ENCODE measurements at regions not wholly inside any gene's neighbourhood (a gene's known extent, or its start where the extent isn't known, plus 50 kb on each side); places are given as distances from the start of the nearest gene placed in this dataset.

- CTCF ChIA-PET = no interaction called here
These were observed 250.6 kb upstream of the RAG2 start for GRCh38 chr11:36848660-36849059.

GRCh38 chr11:36840378-36840777 is 242.3 kb upstream of the RAG2 start:
- no peak for DNase-seq (ENCODE audit: extremely low spot score)
- TF ChIP-seq PKNOX1 (IDR thresholded peaks at IDR 0.05) (no peak), FOXA1 (IDR thresholded peaks at IDR 0.05) (no peak), L3MBTL2 (conservative IDR thresholded peaks at IDR 0.05) (no peak), BHLHE40 (IDR thresholded peaks at IDR 0.05; ENCODE audit: borderline replicate concordance) (no peak), TARDBP (IDR thresholded peaks at IDR 0.05) (no peak), ZNF384 (IDR thresholded peaks at IDR 0.05) (no peak), NFRKB (IDR thresholded peaks at IDR 0.05) (no peak), LEF1 (IDR thresholded peaks at IDR 0.05; ENCODE audit: borderline replicate concordance) (no peak), SUZ12 (IDR thresholded peaks at IDR 0.05) (no peak), ELF4 (IDR thresholded peaks at IDR 0.05) (no peak), SP1 (IDR thresholded peaks at IDR 0.05) (no peak), ARNT (IDR thresholded peaks at IDR 0.05) (no peak), FOXM1 (IDR thresholded peaks at IDR 0.05; ENCODE audit: borderline replicate concordance) (no peak), HDGF (IDR thresholded peaks at IDR 0.05; ENCODE audit: borderline replicate concordance) (no peak), FOXK2 (IDR thresholded peaks at IDR 0.05) (no peak), CTBP1 (IDR thresholded peaks at IDR 0.05; ENCODE audit: borderline replicate concordance) (no peak)
- ChIA-PET POLR2A (no interaction called here), CTCF (no interaction called here)

More at GRCh38 chr11:36848660-36849059, 250.6 kb upstream of the RAG2 start:
- no peak for DNase-seq (ENCODE audit: extremely low spot score)
- TF ChIP-seq LEF1 (IDR thresholded peaks at IDR 0.05; ENCODE audit: borderline replicate concordance) (no peak), L3MBTL2 (conservative IDR thresholded peaks at IDR 0.05) (no peak), TARDBP (IDR thresholded peaks at IDR 0.05) (no peak), ZNF384 (IDR thresholded peaks at IDR 0.05) (no peak), FOXM1 (IDR thresholded peaks at IDR 0.05; ENCODE audit: borderline replicate concordance) (no peak), SP1 (IDR thresholded peaks at IDR 0.05) (no peak), BHLHE40 (IDR thresholded peaks at IDR 0.05; ENCODE audit: borderline replicate concordance) (no peak), FOXK2 (IDR thresholded peaks at IDR 0.05) (no peak), PKNOX1 (IDR thresholded peaks at IDR 0.05) (no peak), CTBP1 (IDR thresholded peaks at IDR 0.05; ENCODE audit: borderline replicate concordance) (no peak), HDGF (IDR thresholded peaks at IDR 0.05; ENCODE audit: borderline replicate concordance) (no peak), SUZ12 (IDR thresholded peaks at IDR 0.05) (no peak), ELF4 (IDR thresholded peaks at IDR 0.05) (no peak), ARNT (IDR thresholded peaks at IDR 0.05) (no peak), NFRKB (IDR thresholded peaks at IDR 0.05) (no peak), FOXA1 (IDR thresholded peaks at IDR 0.05) (no peak)
- POLR2A ChIA-PET = no interaction called here

- TF ChIP-seq SP1 (IDR thresholded peaks at IDR 0.05) = no peak
- TF ChIP-seq L3MBTL2 (conservative IDR thresholded peaks at IDR 0.05) = no peak
- no peak for TF ChIP-seq ELF4 (IDR thresholded peaks at IDR 0.05)
- TF ChIP-seq PKNOX1 (IDR thresholded peaks at IDR 0.05) = no peak
- no peak for TF ChIP-seq FOXM1 (IDR thresholded peaks at IDR 0.05; ENCODE audit: borderline replicate concordance)
- TF ChIP-seq HDGF (IDR thresholded peaks at IDR 0.05; ENCODE audit: borderline replicate concordance) = no peak
- TF ChIP-seq SUZ12 (IDR thresholded peaks at IDR 0.05) = no peak
- no peak for TF ChIP-seq FOXK2 (IDR thresholded peaks at IDR 0.05)
- no peak for TF ChIP-seq LEF1 (IDR thresholded peaks at IDR 0.05; ENCODE audit: borderline replicate concordance)
- no peak for TF ChIP-seq FOXA1 (IDR thresholded peaks at IDR 0.05)
- no peak for TF ChIP-seq TARDBP (IDR thresholded peaks at IDR 0.05)
- no peak for TF ChIP-seq ARNT (IDR thresholded peaks at IDR 0.05)
- TF ChIP-seq NFRKB (IDR thresholded peaks at IDR 0.05) = no peak
- no peak for TF ChIP-seq ZNF384 (IDR thresholded peaks at IDR 0.05)
- no peak for TF ChIP-seq BHLHE40 (IDR thresholded peaks at IDR 0.05; ENCODE audit: borderline replicate concordance)
- no peak for TF ChIP-seq CTBP1 (IDR thresholded peaks at IDR 0.05; ENCODE audit: borderline replicate concordance)
- DNase-seq (ENCODE audit: extremely low spot score) = no peak
- POLR2A ChIA-PET = no interaction called here
- CTCF ChIA-PET = no interaction called here
These were observed 239.9 kb upstream of the RAG2 start for GRCh38 chr11:36837831-36838437.

- no peak for TF ChIP-seq TARDBP (IDR thresholded peaks at IDR 0.05)
- no peak for TF ChIP-seq FOXA1 (IDR thresholded peaks at IDR 0.05)
- TF ChIP-seq BHLHE40 (IDR thresholded peaks at IDR 0.05; ENCODE audit: borderline replicate concordance) = no peak
- no peak for TF ChIP-seq HDGF (IDR thresholded peaks at IDR 0.05; ENCODE audit: borderline replicate concordance)
- no peak for TF ChIP-seq FOXK2 (IDR thresholded peaks at IDR 0.05)
- no peak for TF ChIP-seq SUZ12 (IDR thresholded peaks at IDR 0.05)
- no peak for TF ChIP-seq ARNT (IDR thresholded peaks at IDR 0.05)
- no peak for DNase-seq (ENCODE audit: extremely low spot score)
- ChIA-PET CTCF (interaction anchor here (1.5 kb wide), 1 partner anchor 14 kb away, joined by 3 read pairs; no protein-coding TSS in a partner anchor), POLR2A (no interaction called here)
These were observed 227.2 kb upstream of the RAG2 start for GRCh38 chr11:36825251-36825650.

- DNase-seq (ENCODE audit: extremely low spot score) = no peak
- CTCF ChIA-PET = interaction anchor here (1.5 kb wide), 1 partner anchor 14 kb away, joined by 3 read pairs; no protein-coding TSS in a partner anchor
- POLR2A ChIA-PET = no interaction called here
These were observed 226.3 kb upstream of the RAG2 start for GRCh38 chr11:36824349-36824748.

More at GRCh38 chr11:36824349-36824748, 226.3 kb upstream of the RAG2 start:
- TF ChIP-seq BHLHE40 (IDR thresholded peaks at IDR 0.05; ENCODE audit: borderline replicate concordance) (no peak), NFRKB (IDR thresholded peaks at IDR 0.05) (no peak), FOXA1 (IDR thresholded peaks at IDR 0.05) (no peak), FOXM1 (IDR thresholded peaks at IDR 0.05; ENCODE audit: borderline replicate concordance) (no peak), HDGF (IDR thresholded peaks at IDR 0.05; ENCODE audit: borderline replicate concordance) (no peak), LEF1 (IDR thresholded peaks at IDR 0.05; ENCODE audit: borderline replicate concordance) (no peak), ARNT (IDR thresholded peaks at IDR 0.05) (no peak), SUZ12 (IDR thresholded peaks at IDR 0.05) (no peak), L3MBTL2 (conservative IDR thresholded peaks at IDR 0.05) (no peak)
